ENCODE measurements at regions not wholly inside any gene's neighbourhood (a gene's known extent, or its start where the extent isn't known, plus 50 kb on each side); places are given as distances from the start of the nearest gene placed in this dataset.

- DNase-seq, result no peak
Observed at GRCh38 chr18:60445341-60445740, 72.8 kb upstream of the MC4R start.

GRCh38 chr18:60446821-60447220, 74.2 kb upstream of the MC4R start:
- DNase-seq, result no peak

GRCh38 chr18:60448487-60449267, 76.1 kb upstream of the MC4R start:
- no peak for DNase-seq

GRCh38 chr18:60452421-60452820, 79.8 kb upstream of the MC4R start:
- no peak for DNase-seq

- DNase-seq, result no peak
Observed at GRCh38 chr18:60466677-60467076, 94.1 kb upstream of the MC4R start.

- no peak for DNase-seq
Observed at GRCh38 chr18:60469387-60470100, 97.0 kb upstream of the MC4R start.

- no peak for DNase-seq
Observed at GRCh38 chr18:60471652-60472051, 99.1 kb upstream of the MC4R start.

GRCh38 chr18:60485201-60485600, 112.6 kb upstream of the MC4R start:
- DNase-seq, result no peak

- no peak for DNase-seq
Observed at GRCh38 chr18:60493066-60493465, 120.5 kb upstream of the MC4R start.

GRCh38 chr18:60499675-60500074, 127.1 kb upstream of the MC4R start:
- no peak for DNase-seq

GRCh38 chr18:60500960-60501359, 128.4 kb upstream of the MC4R start:
- no peak for DNase-seq

- DNase-seq, result no peak
Observed at GRCh38 chr18:60502591-60502990, 130.0 kb upstream of the MC4R start.

GRCh38 chr18:60503199-60503598, 130.6 kb upstream of the MC4R start:
- no peak for DNase-seq

- DNase-seq, result no peak
Observed at GRCh38 chr18:60506190-60506589, 133.6 kb upstream of the MC4R start.

- no peak for DNase-seq
Observed at GRCh38 chr18:60506682-60507081, 134.1 kb upstream of the MC4R start.

GRCh38 chr18:60508108-60508507, 135.5 kb upstream of the MC4R start:
- no peak for DNase-seq

- no peak for DNase-seq
Observed at GRCh38 chr18:60534538-60534937, 162.0 kb upstream of the MC4R start.

- no peak for DNase-seq
Observed at GRCh38 chr18:60537074-60537473, 164.5 kb upstream of the MC4R start.

- no peak for DNase-seq
Observed at GRCh38 chr18:60538891-60539290, 166.3 kb upstream of the MC4R start.

- no peak for DNase-seq
Observed at GRCh38 chr18:60541661-60542060, 169.1 kb upstream of the MC4R start.

GRCh38 chr18:60543646-60544045, 171.1 kb upstream of the MC4R start:
- DNase-seq, result no peak

GRCh38 chr18:60549338-60549960, 176.9 kb upstream of the MC4R start:
- peak; percentile 23 for DNase-seq

- DNase-seq, result no peak
Observed at GRCh38 chr18:60552948-60553347, 180.4 kb upstream of the MC4R start.

GRCh38 chr18:60554967-60555366, 182.4 kb upstream of the MC4R start:
- DNase-seq, result no peak
